NCI-H460 (cell line): ENCODE measurements at regions not wholly inside any gene's neighbourhood (a gene's known extent, or its start where the extent isn't known, plus 50 kb on each side); places are given as distances from the start of the nearest gene placed in this dataset.
"Not testable (repeated sequence)": the region's sequence is repeated elsewhere in the genome, so short reads cannot be mapped to it uniquely, and the experiment has no call there.

ENCODE experiments used
- DNase-seq: peaks from one replicate; pipeline ENCODE4 v3.0.0-alpha.2; 2016; ENCODE audit warnings: low read depth; ENCODE audit errors: extremely low read depth

DNA sequence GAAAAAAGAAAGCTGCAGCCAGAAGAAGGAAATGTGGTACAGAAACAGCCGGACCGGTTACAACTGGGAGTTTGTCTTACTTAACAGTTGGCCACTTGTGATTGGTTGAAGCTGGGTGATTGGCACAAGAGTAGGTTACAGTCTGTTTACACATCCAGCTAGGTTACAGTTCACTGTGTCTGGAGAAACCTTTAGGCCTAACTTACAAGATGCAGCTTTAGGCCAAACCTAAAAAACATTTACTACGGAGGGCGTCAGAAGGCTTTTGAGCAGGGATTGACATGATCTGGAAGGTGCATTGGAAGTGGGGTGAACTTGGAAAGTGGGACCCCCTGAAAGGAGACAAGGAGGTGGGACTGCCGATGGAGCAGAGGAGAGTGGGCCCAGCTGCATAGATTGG, 122.3 kb downstream of the BANF2 start:
- DNase-seq = no peak

GRCh38 chr20:17821606-17822005, 121.8 kb downstream of the BANF2 start:
- DNase-seq = not testable (repeated sequence)

GRCh38 chr20:17819395-17820093, 119.8 kb downstream of the BANF2 start:
- DNase-seq = no peak

DNA sequence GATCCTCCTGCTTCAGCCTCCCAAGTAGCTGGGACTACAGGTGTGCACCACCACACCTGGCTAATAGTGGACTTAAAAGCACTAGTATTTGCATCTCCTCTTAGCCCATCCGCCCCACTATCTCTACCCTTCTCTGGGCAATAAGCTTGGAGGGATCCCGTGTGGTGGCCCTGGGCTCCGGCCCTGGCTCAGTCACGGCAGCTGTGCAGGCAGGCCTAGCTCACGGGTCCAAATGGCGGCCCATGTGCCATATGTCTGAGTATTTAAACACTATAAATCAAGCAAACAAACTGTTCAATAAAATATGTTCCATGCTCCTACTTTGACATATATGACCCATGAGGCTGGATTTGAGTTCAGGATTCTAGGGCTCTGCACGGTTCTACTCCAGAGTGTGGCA, 118.4 kb downstream of the BANF2 start:
- DNase-seq = no peak

GRCh38 chr20:17816804-17817587, 117.2 kb downstream of the BANF2 start:
- no peak for DNase-seq

GRCh38 chr20:17811628-17811965, 111.8 kb downstream of the BANF2 start:
- no peak for DNase-seq

- no peak for DNase-seq
Observed at GRCh38 chr20:17810847-17811627, 111.3 kb downstream of the BANF2 start.

DNA sequence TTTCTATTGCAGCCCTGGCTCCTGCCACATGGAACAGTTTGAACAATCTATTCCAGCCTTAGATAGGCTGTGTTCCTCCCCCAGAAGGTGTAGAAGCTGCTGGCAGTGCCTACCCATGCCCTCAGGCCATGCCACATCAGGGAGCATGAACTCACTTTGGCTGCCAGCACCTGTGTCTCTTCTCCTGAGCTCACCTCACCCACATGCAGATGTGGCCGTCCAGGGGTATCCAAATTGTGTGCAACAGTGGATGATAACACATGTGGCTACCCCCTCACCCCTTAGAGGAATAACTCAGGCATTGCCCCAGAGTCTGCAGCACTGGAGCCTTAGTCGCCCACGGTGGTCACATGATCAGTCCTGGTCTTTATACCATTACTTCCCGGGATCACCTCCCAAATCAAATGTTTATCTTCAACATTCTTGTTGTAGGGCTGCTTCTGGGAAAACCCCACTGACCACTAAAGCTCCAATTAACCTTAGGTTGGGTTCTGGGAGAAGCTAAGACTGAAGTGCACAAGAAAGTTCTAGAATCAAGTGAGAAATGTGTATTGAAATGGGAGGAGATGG, 110.4 kb downstream of the BANF2 start:
- no peak for DNase-seq

GRCh38 chr20:17809362-17810061, 109.7 kb downstream of the BANF2 start:
- DNase-seq = no peak

DNA sequence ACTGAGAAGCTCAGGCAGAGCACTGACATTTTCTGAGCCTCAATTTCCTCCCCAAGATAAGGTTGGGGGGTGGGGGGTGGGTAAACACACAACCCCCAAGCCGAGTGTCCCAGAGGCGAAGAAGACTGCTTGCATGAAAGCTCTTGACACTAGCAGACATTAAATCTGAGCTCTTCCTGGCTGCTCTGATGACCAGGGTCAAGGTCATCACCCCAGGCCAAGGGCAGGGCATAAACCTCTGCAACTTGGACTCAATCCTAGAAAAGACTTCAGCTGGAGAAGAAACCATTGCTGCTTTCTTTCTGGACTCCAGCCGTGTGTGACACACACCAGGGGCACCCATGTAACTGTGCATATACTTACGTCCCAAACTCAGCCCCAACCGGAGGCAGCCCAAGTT, 109.0 kb downstream of the BANF2 start:
- DNase-seq = no peak

GRCh38 chr20:17808357-17808756, 108.6 kb downstream of the BANF2 start:
- DNase-seq = no peak

- DNase-seq = no peak
Observed at GRCh38 chr20:17807651-17808050, 107.9 kb downstream of the BANF2 start.

DNA sequence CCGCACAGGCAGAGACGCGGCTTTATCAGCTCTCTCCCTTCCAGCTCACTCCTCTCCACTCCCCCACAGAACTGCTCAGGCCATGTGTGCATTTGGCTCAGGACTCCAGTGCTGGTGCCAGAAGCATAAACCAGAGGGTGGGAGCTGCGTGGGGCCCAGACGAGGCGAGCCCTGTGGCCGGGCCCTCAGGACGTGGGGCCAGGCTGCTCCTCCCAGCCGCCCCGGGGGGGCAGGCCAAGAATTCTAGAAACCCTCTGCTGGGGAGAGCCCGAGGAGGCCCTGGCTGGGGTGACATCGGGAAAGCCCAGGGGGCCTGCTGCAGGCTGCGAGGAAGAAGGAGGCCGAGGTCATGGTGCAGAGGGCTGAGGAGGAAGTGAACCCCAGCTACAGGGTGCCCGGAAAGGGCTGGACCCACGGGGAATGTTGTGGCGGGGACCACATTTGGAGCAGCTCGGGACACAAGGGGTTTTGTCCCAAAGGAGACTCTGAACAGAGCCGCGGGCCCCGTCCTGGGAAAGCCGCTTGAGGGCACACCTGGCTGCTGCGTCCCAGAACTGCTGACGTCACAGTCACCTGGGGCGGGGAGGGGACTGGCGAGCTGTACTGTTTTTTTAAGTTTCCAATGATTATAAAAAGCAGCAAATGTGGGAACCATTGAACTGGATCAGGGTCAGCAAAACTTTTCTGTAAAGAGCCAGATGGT, 107.1 kb downstream of the BANF2 start:
- DNase-seq = no peak

GRCh38 chr20:17806107-17806506, 106.3 kb downstream of the BANF2 start:
- no peak for DNase-seq

DNA sequence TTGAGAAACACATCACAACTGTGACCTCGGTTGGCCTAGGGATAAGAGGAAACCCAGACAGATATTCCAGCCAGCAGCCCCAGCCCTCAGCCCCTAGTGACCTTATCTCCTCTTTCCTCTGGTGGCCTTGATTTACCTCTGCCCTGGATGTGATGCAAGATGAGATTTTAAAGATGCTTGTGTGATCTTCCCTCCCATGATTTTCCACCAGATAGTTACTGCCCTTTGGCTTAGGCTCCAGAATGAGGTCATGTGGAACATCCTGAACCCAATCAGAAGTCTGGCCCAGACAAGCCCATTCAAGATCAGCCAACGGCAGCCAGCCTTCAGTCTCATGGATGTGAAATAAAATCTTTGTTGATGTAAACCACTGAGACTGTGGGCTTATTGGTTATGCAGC, 104.0 kb downstream of the BANF2 start:
- DNase-seq = no peak

GRCh38 chr20:17799575-17800227, 99.9 kb downstream of the BANF2 start:
- no peak for DNase-seq

DNA sequence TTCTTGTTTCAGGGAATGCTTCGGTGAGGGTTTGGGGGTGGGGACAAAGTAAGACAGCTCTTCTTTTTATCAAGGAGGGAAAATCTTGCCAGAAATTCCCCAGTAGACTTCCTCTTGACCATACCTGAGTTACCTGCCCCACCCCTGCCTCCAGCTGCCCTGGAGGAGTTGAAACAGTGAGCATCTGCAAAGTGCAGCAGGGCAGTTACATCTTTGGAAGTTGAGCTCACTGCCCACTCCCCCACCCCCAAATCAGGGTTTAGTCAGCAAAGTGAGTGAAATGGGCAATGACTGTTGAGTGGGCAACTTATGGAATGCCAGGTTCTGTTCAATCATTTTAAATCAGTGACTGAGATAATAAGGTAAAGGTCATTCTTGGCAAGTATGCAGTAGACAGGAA, 98.8 kb downstream of the BANF2 start:
- no peak for DNase-seq

DNA sequence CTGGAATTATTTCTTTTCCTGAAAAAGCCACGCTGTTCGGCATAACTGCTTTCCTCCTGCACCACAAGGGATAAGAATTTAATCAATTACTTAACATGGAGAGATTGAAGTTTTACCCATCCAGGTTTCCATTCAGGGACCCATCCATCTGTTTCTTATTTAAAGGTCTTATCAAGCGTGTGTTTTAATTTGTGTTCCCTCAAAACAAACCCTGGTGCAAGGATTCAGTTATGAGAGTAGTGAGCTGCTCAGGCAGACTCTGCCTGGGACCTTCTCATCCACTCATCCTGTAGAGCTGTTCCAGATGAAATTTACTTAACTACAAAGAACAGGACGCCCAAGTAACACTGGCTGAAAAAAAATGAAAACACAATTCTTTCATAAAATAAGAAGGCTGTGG, 97.8 kb downstream of the BANF2 start:
- no peak for DNase-seq

DNA sequence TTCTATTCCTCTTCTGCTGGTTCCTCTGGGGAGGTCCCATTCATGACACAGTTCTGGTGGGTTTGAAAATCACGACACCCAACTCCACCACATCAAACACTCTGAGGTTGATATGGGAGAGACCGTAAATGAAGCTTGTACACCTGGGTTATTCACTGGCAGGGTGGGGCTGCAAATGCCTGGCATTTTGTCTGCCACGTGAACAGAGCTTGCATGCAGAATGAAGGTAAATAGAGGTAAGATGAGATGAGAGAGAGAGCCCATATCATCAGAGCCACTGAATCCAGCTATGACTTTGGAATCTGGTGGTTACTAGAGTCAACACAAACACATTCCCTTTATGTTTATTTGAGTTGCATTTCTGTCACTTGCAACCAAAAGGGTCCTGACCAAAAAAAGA, 97.4 kb downstream of the BANF2 start:
- no peak for DNase-seq
